Heart right ventricle (tissue), 16 donors: ENCODE measurements at regions not wholly inside any gene's neighbourhood (a gene's known extent, or its start where the extent isn't known, plus 50 kb on each side); places are given as distances from the start of the nearest gene placed in this dataset.
"Not testable (repeated sequence)": the region's sequence is repeated elsewhere in the genome, so short reads cannot be mapped to it uniquely, and the experiment has no call there.

Experiments
- ATAC-seq, 8 donors: fragments of 200-7000 bp; cut with Tn5 transposase; one replicate each; pipeline ENCODE4 v1.9.1; 2020; ENCODE audit warnings: mild to moderate bottlenecking in 8 of 8, moderate library complexity in 8 of 8, moderate number of reproducible peaks in 1 of 8
- DNase-seq, 2 donors: peaks; one replicate each; pipeline ENCODE4 v3.0.0-alpha.2; 2020
- H3K27ac ChIP-seq, 10 donors: fragments of 200-600 bp; sonication (generic) in 2 of 10; one replicate each; pipeline versions ENCODE4 v1.5.0 to v1.8.0; 2020 to 2022; ENCODE audit warnings: mild to moderate bottlenecking in 3 of 10
- H3K27me3 ChIP-seq, 7 donors: fragments of 200-600 bp; one replicate each; pipeline ENCODE4 v1.8.0; 2021 to 2022; ENCODE audit warnings: mild to moderate bottlenecking in 2 of 7
- H3K36me3 ChIP-seq, 9 donors: fragments of 200-600 bp; sonication (generic) in 1 of 9; one replicate each; pipeline versions ENCODE4 v1.5.0 to v1.8.0; 2020 to 2022; ENCODE audit warnings: mild to moderate bottlenecking in 2 of 9
- H3K4me1 ChIP-seq, 9 donors: fragments of 200-600 bp; sonication (generic) in 1 of 9; one replicate each; pipeline versions ENCODE4 v1.5.0 to v1.8.0; 2020 to 2022; ENCODE audit warnings: mild to moderate bottlenecking in 4 of 9
- H3K4me3 ChIP-seq, 10 donors: fragments of 200-600 bp; sonication (generic) in 2 of 10; one replicate each; pipeline versions ENCODE4 v1.5.0 to v1.8.0; 2020 to 2022; ENCODE audit warnings: mild to moderate bottlenecking in 7 of 10, moderate library complexity in 2 of 10
- H3K9me3 ChIP-seq, 11 donors: fragments of 200-600 bp in 10 of 11; sonication (generic) in 2 of 11; one replicate each; pipeline versions ENCODE4 v1.5.0 to v1.8.0; 2013 to 2022; ENCODE audit warnings: mild to moderate bottlenecking in 2 of 11, control low read depth in 1 of 11, moderate library complexity in 1 of 11
- CTCF ChIP-seq, 9 donors: fragments of 200-600 bp; sonication (generic) in 2 of 9; IDR thresholded peaks; one replicate each; pipeline versions ENCODE4 v1.5.0 to v1.8.0; 2021 to 2022; ENCODE audit warnings: antibody characterized with exemption in 9 of 9, mild to moderate bottlenecking in 5 of 9, moderate library complexity in 1 of 9
- WGBS, 2 donors: extraction: QIAGEN DNeasy Blood & Tissue Kit; methylation state at CpG; one replicate each; pipeline ENCODE4 v1.1.7; 2013; ENCODE audit warnings: inconsistent platforms in 1 of 2; 5-methylcytosine and 5-hydroxymethylcytosine counted together
- intact Hi-C, 10 donors: fragments of 100-400 bp; cut with DNase I; formaldehyde crosslinking; loops; one replicate each; pipeline versions ENCODE4 v1.11.1 to v1.14.2; 2022
- donor health status: Arrhythmogenic right ventricular cardiomyopathy.
- donor health status: ischemic (EF 13 %, LVEDD 7.1; RV severe dilation, severe dysfunction).
- donor health status: healthy with polysubstance abuse.
- donor health status: DM: no; HTN: yes; CAD: no.
- donor health status: DM: no; HTN: no; CAD: no.
- donor health status: ischemic (EF 25% LVEDD 6.9; RV normal size, moderate dysfunction).
- donor health status: ischemic (EF 25% LVEDD 5.7; RV mildly dilated, moderate dysfunction).
- donor health status: healthy.
- donor health status: DM: yes; HTN: yes; CAD: no.
- donor health status: Ischemic cardiomyopathy.
- donor health status: ischemic (EF 35%, LVEDD 5.7; RV mildly dilated, moderate dysfunction).
- donor health status: nonischemic (EF 11% LVEDD 7.7; RV severe dilation, severe dysfunction).
- donor health status: DM: yes; HTN: yes; CAD: no.
- donor health status: PGD.
- donor health status: ischemic (EF 29% LVEDD 5.4; RV normal size, mild dysfunction).
- donor health status: nonischemic (EF 23%, LVEDD 6.1; RV moderate dilation, normal function).

DNA sequence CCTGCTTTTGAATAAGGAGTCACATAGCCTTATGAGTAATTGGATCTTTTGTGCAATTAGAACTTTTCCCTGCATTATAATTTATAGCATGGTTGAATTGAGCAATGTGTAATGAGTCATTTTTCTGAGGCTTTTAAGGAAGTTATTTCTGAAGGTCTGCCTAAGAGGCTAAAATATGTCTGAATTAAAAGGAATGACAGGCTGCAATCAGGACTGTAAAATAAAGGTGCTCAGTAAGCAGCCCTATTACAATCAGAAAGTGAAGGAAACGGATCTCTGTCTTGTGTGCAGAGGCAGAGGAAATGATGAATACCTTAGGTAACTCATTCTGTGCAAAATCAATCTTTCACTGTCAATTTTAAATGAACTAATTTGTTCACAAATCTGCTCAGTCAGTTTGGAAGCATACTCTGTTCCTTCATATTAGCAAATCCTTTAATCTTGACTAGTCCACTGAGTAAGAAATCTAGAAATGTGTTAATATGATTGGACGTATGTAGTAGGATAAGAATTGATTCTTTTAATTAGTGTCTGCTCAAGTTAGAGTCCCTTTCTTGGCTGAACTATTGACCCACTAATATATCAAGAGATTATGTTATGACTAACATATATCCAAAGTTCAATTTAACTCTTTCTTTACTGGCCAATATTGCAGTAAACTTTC, 290.1 kb downstream of the ZIC1 start:
- no peak for TF ChIP-seq CTCF (IDR thresholded peaks at IDR 0.05)
- intact Hi-C loops = no loop called here
- Histone ChIP-seq H3K36me3 (no peaks in the 10 kb centered on the region), H3K4me3 (no peak overlapping the region), H3K4me1 (peaks cover 0 to 25% (median 10%) of the 10 kb centered on the region in 9 donors), H3K27ac (no peak overlapping the region), H3K27me3 (no peaks in the 10 kb centered on the region), H3K9me3 (no peaks in the 10 kb centered on the region)
- ATAC-seq = no peak
- no peak for DNase-seq
- 78 to 82% methylated on average over 2 of the region's 2 CpGs for WGBS, 2 donors

DNA sequence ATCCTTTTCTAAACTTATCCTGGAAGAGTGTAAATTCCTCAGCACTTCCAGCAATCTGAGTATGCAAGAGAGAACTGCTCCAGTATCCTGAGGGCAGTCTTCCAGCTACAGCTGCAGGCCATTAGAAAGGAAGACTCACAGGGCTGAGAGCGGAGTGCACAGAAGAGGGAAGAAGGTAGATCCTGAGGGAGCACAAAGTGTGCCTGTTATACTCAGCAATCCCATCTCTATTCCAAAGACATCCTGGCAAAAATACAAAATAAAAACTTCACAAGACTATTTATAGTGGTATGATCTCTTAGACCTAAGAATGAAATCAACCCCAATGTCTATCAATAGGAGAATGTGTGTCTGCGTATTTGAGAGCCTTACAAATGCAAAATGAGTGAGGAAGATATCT, 292.0 kb downstream of the ZIC1 start:
- H3K9me3 ChIP-seq = no peaks in the 10 kb centered on the region
- intact Hi-C loops = no loop called here
- no peaks in the 10 kb centered on the region for H3K36me3 ChIP-seq
- 27 to 41% methylated on average over 2 of the region's 2 CpGs for WGBS, 2 donors
- peaks cover 0 to 32% (median 10%) of the 10 kb centered on the region in 9 donors for H3K4me1 ChIP-seq
- ATAC-seq = peak; percentile 38 to 91 (median 78)
- DNase-seq = peak in 1 of 2 donors; percentile 5
- H3K4me3 ChIP-seq = no peak overlapping the region
- H3K27me3 ChIP-seq = no peaks in the 10 kb centered on the region
- peak overlapping the region in 4 of 10 donors; percentile 10 to 41 (median 22) for H3K27ac ChIP-seq
- no peak for TF ChIP-seq CTCF (IDR thresholded peaks at IDR 0.05)

- intact Hi-C loops = no loop called here
- peaks cover 0 to 32% (median 10%) of the 10 kb centered on the region in 9 donors for H3K4me1 ChIP-seq
- no peak for DNase-seq
- H3K36me3 ChIP-seq = no peaks in the 10 kb centered on the region
- ATAC-seq = peak in 3 of 8 donors; percentile 39 to 58 (median 57)
- H3K27me3 ChIP-seq = no peaks in the 10 kb centered on the region
- H3K27ac ChIP-seq = peak overlapping the region in 2 of 10 donors; percentile 5 to 41
- no peak for TF ChIP-seq CTCF (IDR thresholded peaks at IDR 0.05)
- H3K4me3 ChIP-seq = no peak overlapping the region
- peaks cover 0 to 5% (median 0%) of the 10 kb centered on the region in 11 donors for H3K9me3 ChIP-seq
Measured at GRCh38 chr3:147702509-147702908, 293.3 kb downstream of the ZIC1 start.

- peak in 4 of 8 donors; percentile 41 to 56 (median 42) for ATAC-seq
- Histone ChIP-seq H3K27me3 (no peaks in the 10 kb centered on the region), H3K36me3 (no peaks in the 10 kb centered on the region), H3K4me1 (peaks cover 0 to 30% (median 9%) of the 10 kb centered on the region in 9 donors), H3K27ac (peak overlapping the region in 2 of 10 donors; percentile 23 to 46), H3K4me3 (no peak overlapping the region), H3K9me3 (peaks cover 0 to 22% (median 0%) of the 10 kb centered on the region in 11 donors)
- intact Hi-C loops = no loop called here
- WGBS, 2 donors = 50 to 51% methylated on average over 2 of the region's 2 CpGs
- DNase-seq = peak in 1 of 2 donors; percentile 5
- TF ChIP-seq CTCF (IDR thresholded peaks at IDR 0.05) = no peak
Measured at GRCh38 chr3:147705651-147706051, 296.5 kb downstream of the ZIC1 start.

DNA sequence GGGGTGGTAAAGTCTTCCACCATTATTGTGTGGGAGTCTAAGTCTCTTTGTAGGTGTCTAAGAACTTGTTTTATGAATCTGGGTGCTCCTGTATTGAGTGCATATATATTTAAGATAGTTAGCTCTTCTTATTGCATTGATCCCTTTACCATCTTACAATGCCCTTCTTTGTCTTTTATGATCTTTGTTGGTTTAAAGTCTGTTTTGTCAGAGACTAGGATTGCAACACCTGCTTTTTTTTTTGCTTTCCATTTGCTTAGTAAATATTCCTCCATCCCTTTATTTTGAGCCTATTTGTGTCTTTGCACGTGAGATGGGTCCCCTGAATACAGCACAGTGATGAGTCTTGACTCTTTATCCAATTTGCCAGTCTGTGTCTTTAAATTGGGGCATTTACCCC, 301.6 kb downstream of the ZIC1 start:
- DNase-seq, H3K4me3 ChIP-seq, H3K27me3 ChIP-seq, H3K27ac ChIP-seq, intact Hi-C loops, ATAC-seq, H3K36me3 ChIP-seq: not testable (repeated sequence)
- Histone ChIP-seq H3K9me3 (peaks cover 0 to 22% (median 0%) of the 10 kb centered on the region in 11 donors), H3K4me1 (peaks cover 0 to 21% (median 10%) of the 10 kb centered on the region in 9 donors)
- WGBS, 2 donors = 71 to 85% methylated on average over 1 of the region's 1 CpG
